Uterus (tissue), 2 donors: ENCODE measurements at regions not wholly inside any gene's neighbourhood (a gene's known extent, or its start where the extent isn't known, plus 50 kb on each side); places are given as distances from the start of the nearest gene placed in this dataset.

ENCODE experiments used
- CTCF ChIP-seq, 4 experiments: fragments of 200-600 bp in 2 of 4; fragments of 450-650 bp in 2 of 4; sonication (generic) in 2 of 4; IDR thresholded peaks; one replicate each; pipeline ENCODE4 v1.5.1; 2016 to 2019; ENCODE audit warnings: antibody characterized with exemption in 4 of 4, mild to moderate bottlenecking in 2 of 4, moderate library complexity in 1 of 4
- POLR2A ChIP-seq, 2 donors: fragments of 450-650 bp; IDR thresholded peaks; one replicate each; pipeline ENCODE4 v1.6.1; 2016; ENCODE audit warnings: antibody characterized with exemption in 2 of 2, mild to moderate bottlenecking in 1 of 2, moderate library complexity in 1 of 2

GRCh38 chr6:23329086-23329485 is 759.7 kb downstream of the HDGFL1 start:
- TF ChIP-seq CTCF (IDR thresholded peaks at IDR 0.05), result no peak
- TF ChIP-seq POLR2A (IDR thresholded peaks at IDR 0.05), result no peak
